ENCODE measurements at regions not wholly inside any gene's neighbourhood (a gene's known extent, or its start where the extent isn't known, plus 50 kb on each side); places are given as distances from the start of the nearest gene placed in this dataset.

GRCh38 chr4:17138847-17139246, 240.4 kb upstream of the LDB2 start:
- DNase-seq (ENCODE audit: low read depth) = no peak
- TF ChIP-seq, protein P1, sequence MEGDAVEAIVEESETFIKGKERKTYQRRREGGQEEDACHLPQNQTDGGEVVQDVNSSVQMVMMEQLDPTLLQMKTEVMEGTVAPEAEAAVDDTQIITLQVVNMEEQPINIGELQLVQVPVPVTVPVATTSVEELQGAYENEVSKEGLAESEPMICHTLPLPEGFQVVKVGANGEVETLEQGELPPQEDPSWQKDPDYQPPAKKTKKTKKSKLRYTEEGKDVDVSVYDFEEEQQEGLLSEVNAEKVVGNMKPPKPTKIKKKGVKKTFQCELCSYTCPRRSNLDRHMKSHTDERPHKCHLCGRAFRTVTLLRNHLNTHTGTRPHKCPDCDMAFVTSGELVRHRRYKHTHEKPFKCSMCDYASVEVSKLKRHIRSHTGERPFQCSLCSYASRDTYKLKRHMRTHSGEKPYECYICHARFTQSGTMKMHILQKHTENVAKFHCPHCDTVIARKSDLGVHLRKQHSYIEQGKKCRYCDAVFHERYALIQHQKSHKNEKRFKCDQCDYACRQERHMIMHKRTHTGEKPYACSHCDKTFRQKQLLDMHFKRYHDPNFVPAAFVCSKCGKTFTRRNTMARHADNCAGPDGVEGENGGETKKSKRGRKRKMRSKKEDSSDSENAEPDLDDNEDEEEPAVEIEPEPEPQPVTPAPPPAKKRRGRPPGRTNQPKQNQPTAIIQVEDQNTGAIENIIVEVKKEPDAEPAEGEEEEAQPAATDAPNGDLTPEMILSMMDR (IDR thresholded peaks at IDR 0.05; ENCODE audit: low read length, missing control alignments) = no peak
- no peak overlapping the region for H3K4me3 ChIP-seq (replicated peaks; ENCODE audit: low read depth, low read length)

DNA sequence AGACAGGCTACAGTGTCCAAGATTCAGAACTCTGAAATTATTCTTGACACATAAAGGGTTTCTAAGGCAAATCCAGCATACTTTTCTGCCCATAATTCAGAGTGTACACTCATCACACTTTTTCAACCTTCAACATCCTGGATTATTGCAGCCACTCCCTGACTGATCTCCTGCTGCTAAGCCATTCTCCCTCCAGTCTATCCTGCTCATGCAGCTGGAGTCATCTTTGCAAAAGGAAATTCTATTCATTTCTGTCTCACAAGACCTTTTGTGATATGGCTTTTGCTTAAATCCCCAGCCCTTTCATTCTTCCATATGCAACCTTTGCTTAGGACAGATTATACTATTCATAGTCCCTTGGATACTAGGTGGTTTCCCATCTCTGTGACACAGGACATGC, 236.1 kb upstream of the LDB2 start:
- no peak overlapping the region for H3K4me3 ChIP-seq (replicated peaks; ENCODE audit: low read depth, low read length)
- TF ChIP-seq, protein P1 (IDR thresholded peaks at IDR 0.05; ENCODE audit: low read length, missing control alignments) = no peak
- DNase-seq (ENCODE audit: low read depth) = no peak

DNA sequence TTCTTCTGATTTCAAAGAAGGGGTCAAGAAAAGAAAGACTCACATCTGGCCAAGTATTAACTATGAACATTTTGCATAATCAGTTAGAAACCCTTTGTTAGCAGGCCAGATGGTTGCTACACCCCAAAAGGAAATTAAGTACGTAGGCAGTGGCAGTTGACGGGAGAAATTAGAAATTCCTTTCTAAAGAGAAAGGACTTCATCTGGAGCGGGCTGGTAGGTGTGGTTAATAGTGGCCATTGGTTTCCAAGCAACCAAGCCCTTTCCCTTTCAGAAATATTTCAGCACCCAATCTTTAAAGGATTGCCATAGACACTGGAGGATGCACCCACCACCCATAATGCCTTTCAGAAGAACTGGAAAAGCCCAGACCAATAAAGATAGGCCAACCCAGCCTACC, 235.7 kb upstream of the LDB2 start:
- DNase-seq (ENCODE audit: low read depth) = no peak
- TF ChIP-seq, protein P1 (IDR thresholded peaks at IDR 0.05; ENCODE audit: low read length, missing control alignments) = no peak
- no peak overlapping the region for H3K4me3 ChIP-seq (replicated peaks; ENCODE audit: low read depth, low read length)

GRCh38 chr4:17132226-17132625, 233.8 kb upstream of the LDB2 start:
- DNase-seq (ENCODE audit: low read depth) = no peak
- TF ChIP-seq, protein P1 (IDR thresholded peaks at IDR 0.05; ENCODE audit: low read length, missing control alignments) = no peak
- no peak overlapping the region for H3K4me3 ChIP-seq (replicated peaks; ENCODE audit: low read depth, low read length)

GRCh38 chr4:17128268-17128667, 229.8 kb upstream of the LDB2 start:
- DNase-seq (ENCODE audit: low read depth) = peak; percentile 84
- H3K4me3 ChIP-seq (replicated peaks; ENCODE audit: low read depth, low read length) = no peak overlapping the region
- TF ChIP-seq, protein P1 (IDR thresholded peaks at IDR 0.05; ENCODE audit: low read length, missing control alignments) = no peak

GRCh38 chr4:17126321-17126966, 228.0 kb upstream of the LDB2 start:
- no peak overlapping the region for H3K4me3 ChIP-seq (replicated peaks; ENCODE audit: low read depth, low read length)
- TF ChIP-seq, protein P1 (IDR thresholded peaks at IDR 0.05; ENCODE audit: low read length, missing control alignments) = no peak
- no peak for DNase-seq (ENCODE audit: low read depth)

- TF ChIP-seq, protein P1 (IDR thresholded peaks at IDR 0.05; ENCODE audit: low read length, missing control alignments) = peak; percentile 16
- DNase-seq (ENCODE audit: low read depth) = no peak
- H3K4me3 ChIP-seq (replicated peaks; ENCODE audit: low read depth, low read length) = no peak overlapping the region
Observed at GRCh38 chr4:17124767-17125166, 226.3 kb upstream of the LDB2 start.

Data from fibroblast of pulmonary artery (primary cell).